ENCODE measurements at regions not wholly inside any gene's neighbourhood (a gene's known extent, or its start where the extent isn't known, plus 50 kb on each side); places are given as distances from the start of the nearest gene placed in this dataset.

DNA sequence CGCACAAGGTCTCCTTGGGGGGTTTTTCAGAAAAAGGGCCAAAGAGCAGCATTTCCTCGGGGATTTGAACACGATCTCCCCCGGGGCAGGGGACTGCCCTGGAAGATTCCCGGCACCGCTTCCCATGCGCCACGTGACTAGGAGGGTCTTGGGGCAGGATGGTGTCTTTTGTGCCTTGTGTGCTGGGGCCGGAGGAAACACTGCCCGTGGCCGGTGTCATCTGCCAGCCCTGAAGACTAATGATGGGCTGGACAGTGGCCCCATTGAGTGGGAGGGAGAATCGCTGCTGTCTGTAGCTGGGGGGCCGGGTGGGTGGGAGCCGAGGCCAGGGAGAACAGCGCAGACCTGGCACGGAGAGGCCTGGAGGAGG lies 315.1 kb downstream of the SEC14L1 start:
- TF ChIP-seq CTCF (IDR thresholded peaks at IDR 0.05) (no peak), EP300 (IDR thresholded peaks at IDR 0.05) (no peak), POLR2A (IDR thresholded peaks at IDR 0.05) (no peak)
